ENCODE measurements at regions not wholly inside any gene's neighbourhood (a gene's known extent, or its start where the extent isn't known, plus 50 kb on each side); places are given as distances from the start of the nearest gene placed in this dataset.
"Not testable (repeated sequence)": the region's sequence is repeated elsewhere in the genome, so short reads cannot be mapped to it uniquely, and the experiment has no call there.

- DNase-seq (ENCODE audit: low read depth in 4 of 4, low spot score in 3 of 4), result no peak
Measured at GRCh38 chr2:48209214-48209885, 105.1 kb upstream of the FOXN2 start.

DNA sequence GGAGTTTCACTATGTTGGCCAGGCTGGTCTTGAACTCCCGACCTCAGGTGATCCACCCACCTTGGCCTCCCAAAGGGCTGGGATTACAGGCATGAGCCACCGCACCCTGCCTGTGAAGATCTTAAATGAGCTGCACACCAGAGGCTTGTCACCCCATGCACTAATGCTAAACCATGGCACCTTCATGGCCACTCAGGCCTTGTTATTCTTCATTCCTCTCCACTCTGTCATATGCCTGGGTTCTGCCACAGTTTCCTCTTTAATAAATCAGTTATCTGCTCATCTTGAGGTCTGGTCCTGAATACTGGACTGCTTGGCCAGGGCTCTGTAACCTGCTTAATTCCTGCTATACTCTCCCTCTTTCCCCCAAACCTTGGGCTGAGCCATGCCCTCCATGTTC, 104.3 kb upstream of the FOXN2 start:
- no peak for DNase-seq (ENCODE audit: low read depth in 4 of 4, low spot score in 3 of 4)

DNA sequence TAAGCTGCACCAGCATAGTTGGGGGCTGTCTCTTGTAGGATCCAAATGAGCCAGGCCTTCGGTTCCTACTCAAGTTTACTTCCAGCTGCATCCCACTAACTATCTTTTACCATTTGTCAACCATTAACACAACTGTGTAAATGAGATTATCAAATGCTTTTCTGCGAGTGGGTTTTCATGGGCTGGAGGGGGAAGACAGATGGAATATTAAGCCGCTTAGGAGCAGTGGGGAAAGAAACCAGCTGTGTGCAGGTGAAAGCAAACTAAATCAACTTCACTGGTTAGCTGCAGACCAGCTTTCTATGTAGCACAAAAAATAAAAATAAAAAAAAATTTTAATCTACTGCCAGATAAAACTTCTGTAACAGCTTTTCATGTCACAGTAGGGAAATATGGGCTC, 100.8 kb upstream of the FOXN2 start:
- no peak for DNase-seq (ENCODE audit: low read depth in 4 of 4, low spot score in 3 of 4)

DNA sequence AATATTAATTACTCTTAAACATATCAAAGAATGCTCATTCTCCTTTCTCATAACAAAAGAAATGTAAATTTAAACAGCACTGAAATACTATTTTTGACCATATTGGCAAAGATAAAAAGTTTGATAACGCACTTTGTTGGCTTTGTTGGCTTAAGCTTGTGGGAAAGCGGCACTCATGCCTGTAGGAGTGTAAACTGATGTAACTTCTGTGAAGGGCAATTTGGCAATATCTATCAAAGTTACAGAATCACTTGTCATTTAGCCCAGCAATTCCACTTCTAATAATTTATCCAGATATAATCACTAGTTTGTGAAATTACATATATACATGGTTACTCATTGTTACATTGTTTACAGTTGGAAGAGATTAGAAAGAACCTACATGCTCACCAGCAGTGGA, 96.3 kb upstream of the FOXN2 start:
- no peak for DNase-seq (ENCODE audit: low read depth in 4 of 4, low spot score in 3 of 4)

- DNase-seq (ENCODE audit: low read depth in 4 of 4, low spot score in 3 of 4), result no peak
Measured at GRCh38 chr2:48219234-48219554, 95.3 kb upstream of the FOXN2 start.

DNA sequence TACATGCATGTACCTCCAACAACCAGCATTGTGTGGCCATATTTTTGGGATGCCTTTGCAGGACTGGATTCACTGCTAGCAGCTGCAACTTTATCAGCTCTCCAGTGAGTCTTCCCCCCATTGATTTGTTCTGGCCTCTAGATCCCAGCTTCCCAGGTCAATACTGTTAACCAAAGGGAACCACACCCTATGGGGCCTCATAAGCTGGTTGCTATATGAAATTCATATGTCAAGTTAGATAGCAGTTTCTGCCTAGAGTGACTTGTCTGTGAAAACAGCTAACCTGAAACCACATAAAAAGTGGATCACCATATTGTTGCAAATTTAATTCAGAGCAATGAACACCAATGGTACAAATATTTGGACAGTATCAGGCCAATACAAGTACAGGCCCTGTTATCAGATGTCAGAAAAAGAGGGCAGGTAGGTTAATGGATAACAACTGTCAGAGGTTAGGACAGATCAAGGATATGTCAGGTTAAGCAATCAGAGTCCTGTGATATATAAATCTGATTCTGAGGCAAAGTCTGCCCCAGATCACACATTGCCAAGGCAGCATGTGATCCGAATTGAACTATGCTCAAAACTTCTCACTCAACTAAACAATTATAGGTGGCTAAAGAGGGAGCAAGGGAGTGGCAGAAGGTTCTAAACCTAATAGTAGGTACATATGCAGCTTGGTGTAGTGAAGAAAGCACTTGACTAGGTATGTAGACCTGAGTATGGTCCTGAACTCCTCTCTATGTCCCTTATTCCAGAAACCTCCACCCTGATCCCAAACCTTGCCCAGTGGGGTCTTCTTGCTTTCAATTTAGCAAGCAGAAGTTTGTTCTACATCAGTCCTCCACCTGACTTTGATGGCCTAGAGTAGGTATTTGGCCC, 94.7 kb upstream of the FOXN2 start:
- no peak for DNase-seq (ENCODE audit: low read depth in 4 of 4, low spot score in 3 of 4)

DNA sequence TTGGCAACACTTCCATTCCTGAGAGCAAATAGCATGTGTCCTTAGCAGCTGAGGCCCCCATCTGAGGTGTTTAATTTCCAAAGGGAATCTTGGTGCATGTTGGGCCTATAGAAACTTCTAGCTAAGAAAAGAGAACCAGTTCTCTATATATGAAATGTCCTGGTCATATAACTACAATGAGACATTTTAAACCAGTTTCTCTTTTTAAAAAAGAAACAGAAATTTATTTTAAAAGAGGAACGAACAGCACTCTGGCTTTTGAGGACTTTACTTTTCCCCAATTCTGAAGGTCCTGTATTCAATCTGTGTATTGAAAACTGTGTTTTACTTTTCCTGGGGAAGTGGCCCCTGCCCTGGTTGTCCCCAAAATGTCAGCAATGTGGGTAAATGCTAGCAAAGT, 94.0 kb upstream of the FOXN2 start:
- DNase-seq (ENCODE audit: low read depth in 4 of 4, low spot score in 3 of 4), result no peak

GRCh38 chr2:48221846-48222516, 92.5 kb upstream of the FOXN2 start:
- DNase-seq (ENCODE audit: low read depth in 4 of 4, low spot score in 3 of 4), result no peak

- no peak for DNase-seq (ENCODE audit: low read depth in 4 of 4, low spot score in 3 of 4)
Measured at GRCh38 chr2:48227617-48228344, 86.7 kb upstream of the FOXN2 start.

- no peak for DNase-seq (ENCODE audit: low read depth in 4 of 4, low spot score in 3 of 4)
Measured at GRCh38 chr2:48228345-48228684, 86.2 kb upstream of the FOXN2 start.

- no peak for DNase-seq (ENCODE audit: low read depth in 4 of 4, low spot score in 3 of 4)
Measured at GRCh38 chr2:48229063-48229462, 85.4 kb upstream of the FOXN2 start.

DNA sequence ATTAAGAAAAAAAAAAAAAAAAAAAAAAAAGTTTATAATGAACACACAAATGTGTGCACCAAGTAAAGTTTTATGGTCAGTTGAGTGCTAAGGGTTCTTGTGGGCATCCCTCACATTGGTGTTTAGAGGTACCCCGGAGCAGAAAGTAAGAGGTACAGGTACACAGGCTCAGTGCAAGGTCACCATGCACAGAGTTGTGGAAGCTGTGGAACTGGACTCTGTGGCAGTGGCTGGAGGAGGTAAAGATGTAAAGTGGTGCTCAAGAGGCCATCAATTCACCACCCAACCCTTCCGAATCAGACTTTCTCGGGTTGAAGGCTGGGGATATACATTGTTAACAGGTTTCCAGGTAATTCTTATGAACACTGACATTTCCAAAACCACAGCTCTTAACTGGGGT, 83.6 kb upstream of the FOXN2 start:
- no peak for DNase-seq (ENCODE audit: low read depth in 4 of 4, low spot score in 3 of 4)

- no peak for DNase-seq (ENCODE audit: low read depth in 4 of 4, low spot score in 3 of 4)
Measured at GRCh38 chr2:48232351-48232750, 82.1 kb upstream of the FOXN2 start.

- no peak for DNase-seq (ENCODE audit: low read depth in 4 of 4, low spot score in 3 of 4)
Measured at GRCh38 chr2:48233005-48233404, 81.5 kb upstream of the FOXN2 start.

DNA sequence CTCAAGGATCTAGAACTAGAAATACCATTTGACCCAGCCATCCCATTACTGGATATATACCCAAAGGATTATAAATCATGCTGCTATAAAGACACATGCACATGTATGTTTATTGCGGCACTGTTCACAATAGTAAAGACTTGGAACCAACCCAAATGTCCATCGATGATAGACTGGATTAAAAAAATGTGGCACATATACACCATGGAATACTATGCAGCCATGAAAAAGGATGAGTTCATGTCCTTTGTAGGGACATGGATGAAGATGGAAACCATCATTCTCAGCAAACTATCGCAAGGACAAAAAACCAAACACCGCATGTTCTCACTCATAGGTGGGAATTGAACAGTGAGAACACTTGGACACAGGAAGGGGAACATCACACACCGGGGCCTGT, 80.7 kb upstream of the FOXN2 start:
- not testable (repeated sequence) for DNase-seq (ENCODE audit: low read depth in 4 of 4, low spot score in 3 of 4)

GRCh38 chr2:48235076-48235475, 79.4 kb upstream of the FOXN2 start:
- peak in 1 of 4 donors; percentile 7 for DNase-seq (ENCODE audit: low read depth in 4 of 4, low spot score in 3 of 4)

DNA sequence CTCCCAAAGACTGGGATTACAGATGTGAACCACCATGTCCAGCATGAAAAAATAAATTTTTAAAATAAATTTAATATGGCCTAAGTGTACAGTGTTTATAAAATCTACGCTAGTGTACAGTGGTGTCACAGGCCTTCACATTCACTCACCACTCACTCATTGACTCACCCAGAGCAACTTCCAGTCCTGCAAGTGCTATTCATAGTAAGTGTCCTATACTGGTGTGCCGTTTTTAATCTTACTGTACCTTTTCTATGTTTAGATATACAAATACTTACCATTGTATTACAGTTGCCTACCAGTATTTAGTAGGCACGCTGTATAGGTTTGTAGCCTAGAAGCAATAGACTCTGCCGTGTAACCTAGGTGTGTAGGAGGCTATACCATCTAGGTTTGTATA, 76.1 kb upstream of the FOXN2 start:
- no peak for DNase-seq (ENCODE audit: low read depth in 4 of 4, low spot score in 3 of 4)

- DNase-seq (ENCODE audit: low read depth in 4 of 4, low spot score in 3 of 4), result no peak
Measured at GRCh38 chr2:48240912-48241311, 73.6 kb upstream of the FOXN2 start.

DNA sequence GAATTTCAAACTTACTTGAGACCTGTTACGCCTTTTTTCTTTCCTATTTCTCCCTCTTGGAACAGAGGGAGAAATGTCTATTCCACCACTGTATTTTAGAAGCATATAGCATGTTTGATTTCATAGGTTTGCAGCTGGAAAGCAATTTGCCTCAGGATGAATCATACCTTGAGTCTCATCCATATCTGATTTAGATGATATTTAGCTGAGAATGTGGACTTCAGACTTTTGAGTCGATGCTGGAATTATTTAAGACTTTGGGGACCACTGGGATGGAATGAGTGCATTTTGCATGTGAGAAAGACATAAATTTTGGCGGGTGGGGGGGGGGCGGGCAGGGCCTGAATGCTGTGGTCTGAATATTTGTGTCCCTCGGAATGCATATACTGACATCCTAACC, 67.3 kb upstream of the FOXN2 start:
- DNase-seq (ENCODE audit: low read depth in 4 of 4, low spot score in 3 of 4), result no peak

DNA sequence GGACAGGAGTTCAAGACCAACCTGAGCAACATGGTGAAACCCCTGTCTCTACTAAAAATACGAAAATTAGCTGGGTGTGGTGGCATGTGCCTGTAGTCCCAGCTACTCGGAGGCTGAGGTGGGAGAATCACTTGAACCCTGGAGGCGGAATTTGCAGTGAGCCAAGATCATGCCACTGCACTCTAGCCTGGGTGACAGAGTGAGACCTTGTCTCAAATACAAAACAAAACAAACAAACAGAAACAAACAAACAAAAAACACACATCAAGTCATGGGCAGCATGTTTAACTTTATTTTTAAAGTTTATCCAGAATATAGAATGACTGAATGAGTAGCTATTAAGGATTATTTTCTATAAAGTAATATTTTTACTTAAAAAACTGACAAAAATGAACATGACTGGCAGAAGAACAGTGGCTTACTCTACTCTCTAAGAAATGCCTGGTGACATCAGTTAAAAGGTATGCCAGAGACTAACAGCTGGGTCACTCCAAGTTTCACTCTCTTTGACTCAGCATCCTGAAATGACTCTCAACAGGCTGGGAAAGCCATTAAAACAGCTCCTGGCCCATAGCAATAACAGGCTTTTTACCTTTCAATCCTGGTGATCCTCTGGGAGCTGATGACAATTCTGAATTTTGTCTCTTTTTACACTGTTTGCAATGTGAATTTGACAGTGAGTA, 66.1 kb upstream of the FOXN2 start:
- DNase-seq (ENCODE audit: low read depth in 4 of 4, low spot score in 3 of 4), result peak in 1 of 4 donors; percentile 15

DNA sequence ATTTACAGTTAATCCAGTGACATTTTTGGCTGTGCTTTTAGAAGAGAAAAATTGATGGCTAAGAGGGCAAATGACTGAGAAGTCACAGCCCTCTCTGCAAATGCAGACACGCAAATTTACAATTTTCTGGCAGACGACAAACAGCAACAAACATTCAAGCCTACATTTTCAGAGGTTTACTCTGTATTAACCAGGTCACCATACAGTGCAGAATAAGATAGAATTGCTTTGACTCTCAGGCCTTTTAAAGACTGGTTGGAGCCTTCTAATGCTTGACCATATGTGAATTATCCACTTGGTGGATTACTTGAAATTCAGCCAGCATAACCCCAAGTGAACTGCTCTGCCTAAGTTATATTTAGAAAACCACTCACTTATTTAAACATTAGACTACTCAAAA, 65.5 kb upstream of the FOXN2 start:
- DNase-seq (ENCODE audit: low read depth in 4 of 4, low spot score in 3 of 4), result peak; percentile 52 to 80 (median 70)

Measured in right renal pelvis (tissue), 4 donors.